ENCODE measurements at regions not wholly inside any gene's neighbourhood (a gene's known extent, or its start where the extent isn't known, plus 50 kb on each side); places are given as distances from the start of the nearest gene placed in this dataset.

DNA sequence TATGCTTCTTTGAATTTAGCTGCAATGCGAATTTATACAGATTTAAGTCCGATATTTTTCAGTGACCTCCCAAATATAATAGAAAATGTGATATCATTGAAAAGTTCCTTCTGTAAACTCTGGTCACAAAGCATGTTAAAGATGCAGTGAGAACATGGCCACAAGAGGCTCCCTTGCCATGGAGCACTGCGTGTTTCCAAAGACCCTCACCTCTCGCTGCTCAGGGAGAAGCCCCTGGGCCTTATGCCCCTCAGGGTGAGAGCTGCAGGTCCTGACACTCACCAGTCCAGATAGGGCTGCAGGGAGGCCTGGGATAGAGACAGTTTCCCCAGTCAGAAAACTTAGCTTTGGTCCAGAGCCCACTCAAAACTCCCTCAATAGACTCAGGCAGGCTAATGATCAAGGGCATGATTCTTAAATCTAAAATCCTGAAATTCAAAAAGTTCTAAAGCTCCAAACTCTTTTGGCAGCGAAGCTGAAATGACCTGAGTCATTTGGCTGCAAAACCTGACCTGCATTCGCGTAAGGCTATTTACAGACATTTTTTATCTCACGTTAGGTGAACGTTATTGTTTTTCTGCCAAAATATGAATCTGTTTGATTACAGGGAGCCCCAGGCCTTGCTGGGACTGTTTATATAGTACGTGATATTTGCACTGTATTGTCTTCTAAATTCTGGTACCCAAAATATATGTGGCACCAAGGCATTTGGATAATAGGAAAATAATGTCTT lies 67.8 kb downstream of the CAPZA3 start:
- H3K18ac ChIP-seq (ENCODE audit: low read depth, low read length): no peak overlapping the region
- dilution Hi-C loops (cut with HindIII; ENCODE audit: low sequenced_read_pairs, unreplicated experiment): no loop called here

More for the DNA sequence above, 67.8 kb downstream of the CAPZA3 start:
- DNase-seq (no peak), ATAC-seq (ENCODE audit: low read depth) (no peak)
- Histone ChIP-seq H3K4ac (ENCODE audit: low read depth, low read length) (no peak overlapping the region), H3K14ac (replicated peaks; ENCODE audit: low read depth, low read length) (no peak overlapping the region), H4K5ac (ENCODE audit: low read depth, low read length) (no peak overlapping the region), H3K27me3 (ENCODE audit: control insufficient read depth, insufficient read depth, low read length) (no peaks in the 10 kb centered on the region), H2AFZ (replicated peaks; ENCODE audit: low read length, poor library complexity) (peak overlapping the region; percentile 79), H4K91ac (ENCODE audit: insufficient read depth, low read depth, low read length) (no peak overlapping the region), H2BK120ac (ENCODE audit: low read depth, low read length) (no peak overlapping the region), H3K4me3 (ENCODE audit: insufficient read depth, low read depth, low read length) (no peak overlapping the region), H3K56ac (ENCODE audit: extremely low read depth, insufficient read depth, low read length) (no peak overlapping the region), H2BK5ac (ENCODE audit: low read depth, low read length, poor library complexity, severe bottlenecking) (no peak overlapping the region), H2BK20ac (ENCODE audit: low read depth, low read length) (no peak overlapping the region), H3K9me3 (ENCODE audit: control insufficient read depth, insufficient read depth, low read length) (no peaks in the 10 kb centered on the region), H2AK9ac (replicated peaks; ENCODE audit: low read depth, low read length, poor library complexity) (no peak overlapping the region), H2BK15ac (ENCODE audit: low read depth, low read length) (no peak overlapping the region), H4K20me1 (ENCODE audit: insufficient read depth, low read length) (no peaks in the 10 kb centered on the region), H3K79me1 (ENCODE audit: low read depth in 1 of 2, low read length in 2 of 2) (no peaks in the 10 kb centered on the region), H3K4me2 (ENCODE audit: low read depth, low read length) (no peak overlapping the region), H3K23ac (ENCODE audit: low read depth, low read length) (no peak overlapping the region), H3K9ac (ENCODE audit: low read depth, low read length) (no peak overlapping the region), H2AK5ac (ENCODE audit: low read depth, low read length) (no peak overlapping the region), H4K8ac (ENCODE audit: low read depth in 2 of 2, low read length in 2 of 2) (no peak overlapping the region), H3K9me1 (ENCODE audit: insufficient read depth, low read length) (no peaks in the 10 kb centered on the region), H3K36me3 (ENCODE audit: control insufficient read depth, insufficient read depth, low read length) (no peaks in the 10 kb centered on the region), H3K4me1 (ENCODE audit: control insufficient read depth, insufficient read depth, low read length) (no peaks in the 10 kb centered on the region), H3K27ac (ENCODE audit: insufficient read depth, low read length) (no peak overlapping the region)
- TF ChIP-seq RCOR1 (IDR thresholded peaks at IDR 0.05; ENCODE audit: insufficient replicate concordance, low read length): no peak
- no peak for TF ChIP-seq RFX5 (IDR thresholded peaks at IDR 0.05; ENCODE audit: low read depth, low read length)
- no peak for TF ChIP-seq POLR2A (IDR thresholded peaks at IDR 0.05; ENCODE audit: low read depth, low read length)
- no peak for TF ChIP-seq CEBPB (IDR thresholded peaks at IDR 0.05; ENCODE audit: low read depth, low read length)
- no peak for TF ChIP-seq BHLHE40 (IDR thresholded peaks at IDR 0.05; ENCODE audit: low read depth, low read length)
- TF ChIP-seq RAD21 (IDR thresholded peaks at IDR 0.05; ENCODE audit: low read length): no peak
- TF ChIP-seq, protein P1, sequence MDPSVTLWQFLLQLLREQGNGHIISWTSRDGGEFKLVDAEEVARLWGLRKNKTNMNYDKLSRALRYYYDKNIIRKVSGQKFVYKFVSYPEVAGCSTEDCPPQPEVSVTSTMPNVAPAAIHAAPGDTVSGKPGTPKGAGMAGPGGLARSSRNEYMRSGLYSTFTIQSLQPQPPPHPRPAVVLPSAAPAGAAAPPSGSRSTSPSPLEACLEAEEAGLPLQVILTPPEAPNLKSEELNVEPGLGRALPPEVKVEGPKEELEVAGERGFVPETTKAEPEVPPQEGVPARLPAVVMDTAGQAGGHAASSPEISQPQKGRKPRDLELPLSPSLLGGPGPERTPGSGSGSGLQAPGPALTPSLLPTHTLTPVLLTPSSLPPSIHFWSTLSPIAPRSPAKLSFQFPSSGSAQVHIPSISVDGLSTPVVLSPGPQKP (IDR thresholded peaks at IDR 0.05; ENCODE audit: borderline replicate concordance, low read depth, low read length): no peak
- no peak for TF ChIP-seq MAZ (IDR thresholded peaks at IDR 0.05; ENCODE audit: borderline replicate concordance, low read depth, low read length)
- no peak for TF ChIP-seq MAFK (IDR thresholded peaks at IDR 0.05; ENCODE audit: low read depth, low read length)
- no peak for TF ChIP-seq FOS (IDR thresholded peaks at IDR 0.05; ENCODE audit: low read depth, low read length)
- TF ChIP-seq, protein P2, sequence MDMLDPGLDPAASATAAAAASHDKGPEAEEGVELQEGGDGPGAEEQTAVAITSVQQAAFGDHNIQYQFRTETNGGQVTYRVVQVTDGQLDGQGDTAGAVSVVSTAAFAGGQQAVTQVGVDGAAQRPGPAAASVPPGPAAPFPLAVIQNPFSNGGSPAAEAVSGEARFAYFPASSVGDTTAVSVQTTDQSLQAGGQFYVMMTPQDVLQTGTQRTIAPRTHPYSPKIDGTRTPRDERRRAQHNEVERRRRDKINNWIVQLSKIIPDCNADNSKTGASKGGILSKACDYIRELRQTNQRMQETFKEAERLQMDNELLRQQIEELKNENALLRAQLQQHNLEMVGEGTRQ (IDR thresholded peaks at IDR 0.05; ENCODE audit: low read depth, low read length): no peak
- no peak for TF ChIP-seq NFE2L2 (IDR thresholded peaks at IDR 0.05; ENCODE audit: low read depth, low read length)
- no peak for TF ChIP-seq CHD1 (IDR thresholded peaks at IDR 0.05; ENCODE audit: low read depth, low read length)
- TF ChIP-seq, protein P3, sequence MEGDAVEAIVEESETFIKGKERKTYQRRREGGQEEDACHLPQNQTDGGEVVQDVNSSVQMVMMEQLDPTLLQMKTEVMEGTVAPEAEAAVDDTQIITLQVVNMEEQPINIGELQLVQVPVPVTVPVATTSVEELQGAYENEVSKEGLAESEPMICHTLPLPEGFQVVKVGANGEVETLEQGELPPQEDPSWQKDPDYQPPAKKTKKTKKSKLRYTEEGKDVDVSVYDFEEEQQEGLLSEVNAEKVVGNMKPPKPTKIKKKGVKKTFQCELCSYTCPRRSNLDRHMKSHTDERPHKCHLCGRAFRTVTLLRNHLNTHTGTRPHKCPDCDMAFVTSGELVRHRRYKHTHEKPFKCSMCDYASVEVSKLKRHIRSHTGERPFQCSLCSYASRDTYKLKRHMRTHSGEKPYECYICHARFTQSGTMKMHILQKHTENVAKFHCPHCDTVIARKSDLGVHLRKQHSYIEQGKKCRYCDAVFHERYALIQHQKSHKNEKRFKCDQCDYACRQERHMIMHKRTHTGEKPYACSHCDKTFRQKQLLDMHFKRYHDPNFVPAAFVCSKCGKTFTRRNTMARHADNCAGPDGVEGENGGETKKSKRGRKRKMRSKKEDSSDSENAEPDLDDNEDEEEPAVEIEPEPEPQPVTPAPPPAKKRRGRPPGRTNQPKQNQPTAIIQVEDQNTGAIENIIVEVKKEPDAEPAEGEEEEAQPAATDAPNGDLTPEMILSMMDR (conservative IDR thresholded peaks at IDR 0.05; ENCODE audit: low read depth, low read length): no peak
- no peak for TF ChIP-seq MXI1 (IDR thresholded peaks at IDR 0.05; ENCODE audit: borderline replicate concordance, low read depth, low read length)
- no peak for TF ChIP-seq SMC3 (IDR thresholded peaks at IDR 0.05; ENCODE audit: low read depth, low read length)
- in situ Hi-C loops (cut with MboI; ENCODE audit: low sequenced_read_pairs) (no loop called here), intact Hi-C loops (cut with micrococcal nuclease) (no loop called here)
- POLR2A ChIA-PET (ENCODE audit: unreplicated experiment): no interaction called here
- WGBS, 2 experiments (ENCODE audit: extremely low coverage in 2 of 2, insufficient read length in 1 of 2): 32% methylated on average over 3 of the region's 10 CpGs; no CpG with 5 or more reads in 1 of the 2 experiments
- CTCF ChIA-PET: no interaction called here
- BruUV-seq (replicated peaks): no TSS peak

Measured in IMR-90 (cell line).